NCI-H446 treated with DMSO at 0.1 percent for 48 hours (cell line): ENCODE measurements at regions not wholly inside any gene's neighbourhood (a gene's known extent, or its start where the extent isn't known, plus 50 kb on each side); places are given as distances from the start of the nearest gene placed in this dataset.

ENCODE experiments used
- DNase-seq: peaks from one replicate; lab custom pipeline; 2025; lab: John Stamatoyannopoulos, UW

DNA sequence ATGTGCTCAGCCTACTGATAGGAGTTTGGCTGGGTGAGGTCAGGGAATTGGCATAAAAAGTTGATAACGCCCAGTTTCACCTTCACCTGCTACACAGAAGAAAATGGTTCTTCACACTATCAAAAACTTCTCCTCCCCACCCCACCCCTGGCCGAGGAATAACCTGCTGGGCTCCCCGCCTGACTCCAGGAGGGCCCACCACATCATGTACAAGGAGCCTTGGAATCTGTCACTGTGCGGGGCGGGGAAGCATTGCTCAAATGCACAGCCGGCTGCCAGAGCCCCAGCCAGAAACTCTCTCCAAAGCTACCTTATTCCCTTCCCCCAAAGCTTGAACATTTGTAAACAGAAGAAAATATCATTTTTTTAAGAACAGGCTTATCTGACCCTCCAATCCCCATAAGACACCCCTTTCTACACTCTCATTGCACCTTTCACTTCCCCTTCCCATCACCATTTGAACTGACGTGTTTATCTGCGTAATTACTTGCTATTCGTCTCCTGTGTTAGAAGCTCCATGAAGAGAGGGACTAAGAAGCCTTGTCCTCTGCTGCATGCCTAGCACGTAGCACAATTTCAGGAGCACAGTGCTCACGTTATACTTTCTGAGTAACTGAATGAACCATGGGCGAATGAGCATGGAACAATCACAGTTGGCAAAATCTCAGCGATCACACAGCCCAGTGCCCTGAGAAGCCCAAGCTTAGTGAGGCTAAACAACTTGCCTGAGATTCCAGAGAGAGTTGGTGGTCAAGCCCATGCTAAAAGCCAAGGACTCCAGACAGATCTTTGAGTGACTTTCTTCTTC, 82.9 kb downstream of the HES1 start:
- no peak for DNase-seq

GRCh38 chr3:194219826-194220410, 84.0 kb downstream of the HES1 start:
- DNase-seq: no peak

DNA sequence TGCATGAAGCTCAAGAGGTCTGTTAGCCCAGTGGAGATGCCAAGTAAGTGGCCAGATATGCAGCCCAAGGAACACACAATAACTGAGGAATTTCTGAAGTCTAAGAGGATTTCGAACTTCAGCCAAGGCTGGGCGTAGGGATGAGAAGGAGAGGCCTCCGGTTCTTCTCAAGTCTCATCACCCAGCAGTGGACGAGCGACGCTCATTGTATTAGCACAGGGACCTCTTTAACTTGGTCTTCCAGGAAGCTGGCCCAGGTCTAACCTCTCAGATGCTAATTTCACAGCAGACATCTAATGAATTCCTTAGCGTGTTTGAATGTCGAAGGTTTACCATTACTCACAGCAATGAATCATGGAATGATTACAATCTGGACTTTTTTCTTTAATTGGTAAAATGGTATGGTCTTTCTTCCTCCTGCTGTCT, 85.0 kb downstream of the HES1 start:
- DNase-seq: no peak

- DNase-seq: no peak
These were observed 85.4 kb downstream of the HES1 start for GRCh38 chr3:194221336-194221735.

DNA sequence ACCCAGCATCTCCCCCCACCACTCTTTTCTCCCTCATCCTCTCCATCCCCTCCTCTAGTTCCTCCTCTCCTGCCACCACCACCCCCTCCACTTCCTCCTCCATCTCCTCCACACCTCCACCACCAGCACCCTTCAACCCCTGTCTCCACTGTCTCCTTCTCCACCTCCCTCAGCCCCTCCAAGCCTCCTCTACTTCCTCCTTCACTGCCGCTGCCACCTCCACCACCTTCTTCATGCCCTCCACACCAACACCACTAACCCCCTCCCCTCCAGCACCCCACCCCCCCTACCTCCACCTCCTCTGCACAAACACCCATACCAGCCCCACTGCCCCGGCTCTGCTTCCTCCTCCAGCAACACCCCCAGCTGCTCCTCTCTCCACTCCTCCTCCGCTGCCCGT, 88.0 kb downstream of the HES1 start:
- DNase-seq: no peak

GRCh38 chr3:194224471-194225417, 88.8 kb downstream of the HES1 start:
- DNase-seq: no peak

DNA sequence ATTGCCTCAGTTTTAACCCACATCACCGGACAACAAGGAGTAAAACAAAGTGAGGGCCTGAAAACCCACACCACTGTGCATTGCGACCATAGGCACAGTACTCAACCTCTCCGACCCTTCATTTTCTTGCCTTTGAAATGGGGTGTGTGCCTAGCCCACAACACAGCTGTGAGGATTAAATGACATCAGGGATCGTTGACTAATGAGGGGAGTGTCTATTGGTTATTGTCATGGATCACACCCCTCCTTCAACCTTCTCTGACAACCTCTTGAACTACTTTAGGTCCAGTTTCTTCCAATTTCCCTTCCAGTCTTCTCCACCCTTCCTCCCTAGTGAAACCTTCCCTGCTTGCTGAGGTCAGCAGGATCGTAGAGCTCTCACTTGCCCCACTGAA, 89.5 kb downstream of the HES1 start:
- no peak for DNase-seq

DNA sequence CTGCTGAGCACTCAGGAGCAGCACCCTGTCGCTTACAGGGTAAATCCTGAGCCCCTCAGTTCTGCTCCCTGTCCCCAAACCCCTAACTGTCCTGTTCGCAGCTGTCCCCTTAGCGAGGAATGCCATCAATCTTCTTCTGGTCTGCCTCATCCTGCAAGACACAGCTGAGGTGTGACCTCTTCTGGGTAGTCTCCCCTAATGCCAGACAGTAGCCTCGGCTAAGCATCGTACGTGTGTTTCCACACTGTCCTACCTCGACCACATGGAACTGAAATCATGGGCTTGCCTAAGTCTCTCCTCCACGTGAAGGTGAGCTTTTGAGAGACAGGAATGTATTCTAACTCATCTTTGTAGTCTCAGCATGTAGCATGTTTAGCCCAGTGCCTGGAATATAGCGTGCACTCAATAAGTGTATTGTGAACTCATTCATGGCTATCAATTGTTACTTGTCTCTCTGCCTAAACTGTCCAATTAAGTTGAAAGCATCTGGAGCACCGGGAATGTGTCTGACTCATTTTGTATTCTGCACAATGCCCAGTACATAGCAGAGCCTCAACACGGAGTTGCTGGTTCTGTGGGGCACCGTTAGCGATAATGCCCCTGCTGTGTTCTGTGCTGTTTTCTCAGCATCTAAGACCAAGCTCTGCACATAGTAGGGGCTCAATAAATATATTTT, 90.2 kb downstream of the HES1 start:
- no peak for DNase-seq

- no peak for DNase-seq
These were observed 96.2 kb downstream of the HES1 start for GRCh38 chr3:194231929-194232832.

- no peak for DNase-seq
These were observed 97.2 kb downstream of the HES1 start for GRCh38 chr3:194233150-194233549.

- no peak for DNase-seq
These were observed 99.2 kb downstream of the HES1 start for GRCh38 chr3:194235160-194235559.

- DNase-seq: no peak
These were observed 101.2 kb downstream of the HES1 start for GRCh38 chr3:194237110-194237509.

DNA sequence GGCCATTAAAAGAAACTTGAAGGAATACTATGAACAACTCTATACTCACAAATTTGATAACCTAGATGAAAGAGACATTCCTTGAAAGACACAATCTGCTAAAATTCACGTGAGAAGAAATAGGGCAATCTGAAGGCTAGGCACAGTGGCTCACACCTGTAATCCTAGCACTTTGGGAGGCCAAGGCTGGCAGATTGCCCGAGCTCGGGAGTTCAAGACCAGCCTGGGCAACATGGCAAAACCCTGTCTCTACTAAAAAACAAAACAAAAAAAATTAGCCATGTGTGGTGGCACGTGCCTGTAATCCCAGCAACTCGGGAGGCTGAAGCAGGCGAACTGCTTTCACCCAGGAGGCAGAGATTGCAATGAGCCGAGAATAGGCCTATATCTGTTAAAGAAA, 104.8 kb downstream of the HES1 start:
- DNase-seq: no peak

- DNase-seq: no peak
These were observed 107.4 kb downstream of the HES1 start for GRCh38 chr3:194243172-194243837.

- no peak for DNase-seq
These were observed 107.0 kb downstream of the CPN2 start for GRCh38 chr3:194244167-194244566.

GRCh38 chr3:194245474-194245873, 105.7 kb downstream of the CPN2 start:
- no peak for DNase-seq

DNA sequence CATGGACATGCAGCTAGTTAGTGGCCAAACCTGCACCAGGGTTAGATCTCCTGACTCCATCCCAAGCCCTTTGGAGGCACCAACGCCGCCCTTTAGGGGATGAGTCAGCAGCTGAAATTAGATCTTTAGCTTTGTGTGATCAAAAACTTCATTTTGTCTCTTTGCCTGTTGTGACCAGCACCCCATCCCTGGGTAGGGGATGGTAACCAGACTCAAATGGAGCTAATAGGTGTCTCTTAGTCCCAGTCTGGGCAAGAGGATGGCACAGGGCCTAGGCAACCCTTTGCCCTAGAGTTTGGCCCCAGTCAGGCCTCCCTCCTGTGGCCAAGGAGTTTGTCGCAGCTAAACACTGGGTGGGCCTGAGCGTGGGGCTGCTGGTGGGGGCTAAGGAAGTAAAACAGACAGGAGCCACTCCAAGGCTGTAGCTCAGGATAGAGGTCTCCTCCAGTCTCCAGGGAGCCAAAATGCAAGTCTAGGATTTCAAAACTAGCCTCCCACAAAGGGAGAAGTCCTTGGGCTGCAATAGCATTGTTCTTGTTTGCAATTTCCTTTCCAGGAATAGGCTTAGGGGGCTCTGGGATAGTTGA, 105.1 kb downstream of the CPN2 start:
- no peak for DNase-seq

DNA sequence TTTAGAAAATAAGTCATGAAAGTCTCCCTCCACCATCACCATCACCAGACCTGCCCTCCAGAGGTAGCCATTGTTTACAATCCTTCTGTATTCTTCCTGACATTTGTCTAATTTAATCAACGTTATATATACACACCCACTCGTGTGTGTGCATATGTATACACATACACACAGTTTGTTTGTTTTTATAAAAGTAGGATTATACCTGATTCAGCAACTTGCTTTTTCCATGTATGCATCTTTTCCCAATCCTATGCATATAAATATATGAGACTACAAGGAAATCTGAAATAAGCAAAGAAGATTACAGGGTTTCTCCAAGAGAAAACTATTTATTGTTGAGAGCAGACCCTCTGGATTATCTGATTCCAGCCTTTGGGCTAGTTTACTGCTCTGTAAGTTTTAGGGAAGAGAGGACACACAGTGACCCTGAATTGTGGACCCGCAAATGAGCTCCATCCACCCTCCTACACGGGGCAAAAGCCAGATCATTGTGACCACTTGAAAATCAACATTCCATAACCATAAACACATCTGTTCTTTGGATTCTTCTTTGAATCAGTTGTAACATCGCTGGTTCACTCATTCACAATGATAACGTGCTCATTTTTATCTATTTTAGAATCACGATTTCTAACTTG, 104.3 kb downstream of the CPN2 start:
- no peak for DNase-seq

GRCh38 chr3:194247350-194247740, 103.8 kb downstream of the CPN2 start:
- DNase-seq: no peak
